ENCODE measurements at regions not wholly inside any gene's neighbourhood (a gene's known extent, or its start where the extent isn't known, plus 50 kb on each side); places are given as distances from the start of the nearest gene placed in this dataset.
"Not testable (repeated sequence)": the region's sequence is repeated elsewhere in the genome, so short reads cannot be mapped to it uniquely, and the experiment has no call there.

DNA sequence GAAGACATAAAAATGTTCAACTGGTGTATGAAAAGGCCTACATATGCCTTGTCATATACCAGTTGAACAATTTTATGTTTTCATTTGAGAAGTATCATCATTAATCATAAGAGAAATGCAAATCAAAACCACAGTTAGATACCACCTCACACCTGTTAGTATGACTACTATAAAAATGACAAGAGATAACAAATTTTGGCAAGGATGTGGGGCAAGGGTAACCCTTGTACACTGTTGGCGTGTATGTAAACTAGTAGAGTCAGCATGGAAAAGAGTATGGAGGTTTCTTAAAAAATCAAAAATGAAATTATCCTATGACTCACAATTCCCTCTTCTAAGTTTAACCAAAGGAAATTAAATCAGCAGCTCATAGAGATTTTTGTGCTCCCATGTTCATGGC is 250.4 kb upstream of the ST8SIA4 start:
- no peak for DNase-seq

DNA sequence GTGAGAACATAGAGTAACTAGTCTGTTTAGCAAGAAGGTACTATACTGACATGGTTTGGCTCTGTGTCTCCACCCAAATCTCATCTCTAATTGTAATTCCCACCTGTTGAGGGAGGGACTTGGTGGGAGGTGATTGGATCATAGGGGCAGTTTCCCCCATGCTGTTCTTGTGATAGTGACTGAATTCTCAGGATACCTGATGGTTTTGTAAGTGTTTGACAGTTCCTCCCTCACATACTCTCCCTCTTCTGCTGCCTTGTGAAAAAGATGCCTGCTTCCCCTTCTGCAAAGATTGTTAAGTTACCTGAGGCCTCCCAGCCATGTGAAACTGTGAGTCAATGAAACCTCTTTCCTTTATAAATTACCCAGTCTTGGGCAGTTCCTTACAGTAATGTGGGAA is 240.4 kb upstream of the ST8SIA4 start:
- no peak for DNase-seq

DNA sequence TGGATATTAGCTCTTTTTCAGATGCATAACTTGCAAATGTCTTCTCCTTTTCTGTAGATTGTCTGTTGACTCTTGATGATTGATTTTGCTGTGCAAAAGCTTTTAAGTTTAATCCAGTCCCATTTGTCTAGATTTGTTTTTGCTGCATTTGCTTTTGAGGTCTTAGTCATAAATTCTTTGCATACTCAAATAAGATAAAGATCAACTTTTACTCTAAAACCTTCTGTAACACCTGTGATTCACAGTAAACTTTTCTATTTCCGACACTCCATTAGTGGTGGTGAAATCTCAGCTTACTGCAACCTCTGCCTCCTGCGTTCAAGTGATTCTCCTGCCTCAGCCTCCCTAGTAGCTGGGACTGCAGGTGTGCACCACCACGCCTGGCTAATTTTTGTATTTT is 239.0 kb upstream of the ST8SIA4 start:
- DNase-seq = no peak

DNA sequence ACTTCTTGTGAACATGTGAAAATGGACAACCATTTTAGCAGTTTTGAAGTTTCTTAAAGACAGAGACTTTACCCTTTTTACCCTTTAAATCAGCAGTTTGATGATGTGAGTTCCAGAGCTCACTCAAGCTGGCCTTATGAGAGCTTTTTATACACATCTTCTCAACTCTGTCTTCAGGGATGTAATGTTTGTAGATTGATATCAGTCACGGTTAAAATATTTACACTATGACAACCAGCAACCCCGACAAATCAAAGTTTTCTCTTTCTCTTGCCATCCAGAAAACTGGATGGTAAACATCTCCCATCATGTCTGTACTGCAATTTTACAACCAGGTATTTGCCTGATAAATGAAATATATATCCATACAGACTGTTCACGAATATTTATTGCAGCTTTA is 233.4 kb upstream of the ST8SIA4 start:
- DNase-seq = no peak

DNA sequence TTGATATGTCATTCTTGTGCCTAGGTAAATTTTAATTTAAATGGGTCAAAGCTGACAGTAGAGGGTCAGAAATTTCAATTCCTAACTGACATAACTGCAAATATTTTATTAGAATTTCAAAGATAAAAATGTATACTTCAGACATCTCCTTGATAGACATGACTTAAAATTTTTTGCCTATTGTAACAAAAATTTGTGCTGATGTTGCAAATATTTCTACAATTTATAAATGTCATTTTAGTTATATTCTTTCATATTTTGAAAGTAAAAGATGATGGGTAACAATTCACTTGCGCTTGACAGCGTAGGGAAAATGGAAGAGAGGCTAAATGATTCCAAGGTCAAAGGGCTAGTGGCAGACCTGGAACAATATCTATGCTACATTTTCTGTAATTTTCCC is 220.3 kb upstream of the ST8SIA4 start:
- no peak for DNase-seq

DNA sequence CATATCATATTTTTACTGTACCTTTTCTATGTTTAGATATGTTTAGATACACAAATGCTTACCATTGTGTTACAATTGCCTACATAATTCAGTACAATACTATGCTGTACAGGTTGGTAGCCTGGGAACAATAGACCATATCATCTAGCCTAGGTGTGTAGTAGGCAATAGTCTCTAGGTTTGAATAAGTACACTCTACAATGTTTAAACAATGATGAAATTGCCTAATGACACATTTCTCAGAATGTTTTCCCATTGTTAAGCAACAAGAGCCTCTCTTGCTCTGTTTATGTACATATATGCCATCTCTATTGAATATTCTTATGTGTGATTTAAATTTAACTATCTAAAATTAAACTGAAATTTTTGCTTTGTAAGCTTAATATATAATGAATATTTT is 209.6 kb upstream of the ST8SIA4 start:
- no peak for DNase-seq

DNA sequence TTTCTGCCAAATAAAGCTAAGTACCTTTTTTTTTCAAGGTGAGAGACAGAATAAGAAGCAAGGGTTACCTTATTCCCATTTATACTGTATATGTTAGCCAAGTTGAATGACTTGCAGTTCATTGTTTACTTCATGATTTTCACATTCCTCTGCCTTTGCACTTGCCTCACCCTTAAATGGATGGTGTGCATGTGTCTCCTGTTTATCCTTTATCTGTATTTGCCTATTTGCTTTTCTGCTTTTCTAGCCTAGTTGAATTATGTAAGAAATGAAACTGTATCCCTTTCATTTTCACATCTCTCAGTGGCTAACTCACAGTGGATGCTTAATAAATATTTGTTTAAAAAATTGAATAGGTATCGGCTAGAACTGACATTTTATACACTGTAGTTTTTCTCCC is 200.8 kb upstream of the ST8SIA4 start:
- no peak for DNase-seq

DNA sequence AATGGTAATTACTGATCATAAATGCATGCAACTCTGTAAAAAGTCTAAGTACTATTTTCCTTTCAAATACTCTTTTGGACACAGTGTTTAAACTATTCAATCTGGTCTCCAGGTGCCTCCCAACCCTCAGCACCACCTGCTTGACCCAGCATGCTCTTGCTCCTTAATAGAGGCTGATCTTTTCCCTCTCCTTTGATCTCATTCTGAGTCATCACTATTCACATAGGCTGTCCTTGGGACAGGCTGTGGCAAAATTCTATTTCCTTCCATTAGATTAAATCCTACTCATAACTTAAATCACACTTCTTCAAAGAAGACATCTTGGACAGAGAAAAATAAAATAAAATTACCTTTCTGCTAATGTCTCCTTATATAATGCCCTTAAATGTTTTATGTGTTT is 199.4 kb upstream of the ST8SIA4 start:
- DNase-seq = no peak

DNA sequence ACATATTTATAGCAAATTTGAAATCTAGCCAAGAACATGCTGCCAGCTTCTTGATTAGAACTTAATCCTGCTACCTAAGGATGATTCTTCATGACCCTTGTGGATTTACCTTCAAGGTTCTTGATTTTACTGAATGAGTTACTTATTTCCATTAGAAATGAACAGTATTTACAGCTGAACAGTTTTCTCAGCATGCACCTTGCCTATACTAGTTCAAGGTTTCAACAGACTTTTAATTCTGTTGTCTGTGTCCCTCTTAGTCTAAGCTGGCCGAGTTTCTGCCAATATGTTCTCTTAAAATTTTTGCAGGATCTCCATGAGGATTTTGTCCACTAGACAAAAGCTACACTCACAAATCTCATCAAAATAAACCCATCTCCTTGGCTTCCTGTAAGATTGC is 188.8 kb upstream of the ST8SIA4 start:
- no peak for DNase-seq

DNA sequence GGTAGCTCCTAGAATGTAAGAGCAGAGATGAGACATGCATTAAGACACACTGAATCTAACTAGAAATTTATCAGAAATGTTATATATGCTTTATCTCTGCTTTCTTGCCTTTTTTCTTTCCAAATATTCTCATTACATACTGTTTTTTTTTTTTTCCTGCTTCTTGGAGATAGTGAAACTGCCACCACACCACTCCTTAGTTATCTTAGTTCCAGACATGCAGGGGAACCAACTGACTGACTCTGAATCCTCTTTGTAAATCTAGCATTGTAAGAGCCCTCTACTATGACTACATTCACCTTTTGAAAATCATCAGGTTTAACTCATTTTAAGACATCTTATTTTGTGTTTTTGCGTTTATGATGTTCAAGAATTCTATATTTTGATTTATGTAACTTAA is 181.3 kb upstream of the ST8SIA4 start:
- no peak for DNase-seq

DNA sequence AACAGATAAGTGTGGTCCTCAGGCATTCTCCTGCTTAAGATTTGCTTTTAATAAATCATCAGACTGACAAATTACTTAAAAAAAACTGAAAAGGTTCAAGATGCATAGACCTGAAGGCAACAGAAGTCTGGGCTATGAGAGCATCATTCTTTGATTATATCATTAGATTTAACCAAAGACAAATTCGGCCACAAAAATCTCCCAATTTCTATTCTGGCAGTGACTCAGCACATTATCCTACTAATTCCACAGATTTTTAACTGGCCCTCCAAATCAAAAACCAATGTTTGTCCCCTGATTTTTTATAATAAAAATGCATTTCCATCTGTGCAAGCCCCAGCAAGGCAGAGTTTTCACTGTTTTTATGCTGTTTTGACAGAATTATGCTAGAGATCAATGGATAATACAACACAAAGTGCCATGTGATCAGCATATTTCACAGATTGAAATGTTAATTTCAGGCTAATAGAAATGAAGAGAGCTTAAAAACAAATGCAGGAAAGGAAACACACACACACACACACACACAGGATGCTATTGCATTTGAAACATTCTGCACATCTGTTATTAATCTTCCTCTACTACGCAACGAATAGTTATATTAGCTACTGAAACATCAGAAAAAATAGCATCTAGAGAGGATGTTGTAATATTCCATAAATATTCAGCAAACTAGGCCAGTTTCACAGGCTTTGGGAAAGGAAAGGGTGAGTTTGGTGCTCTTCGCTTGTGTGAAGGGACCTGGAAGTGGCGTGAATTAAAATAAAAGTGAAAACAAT is 177.6 kb upstream of the ST8SIA4 start:
- DNase-seq = no peak

DNA sequence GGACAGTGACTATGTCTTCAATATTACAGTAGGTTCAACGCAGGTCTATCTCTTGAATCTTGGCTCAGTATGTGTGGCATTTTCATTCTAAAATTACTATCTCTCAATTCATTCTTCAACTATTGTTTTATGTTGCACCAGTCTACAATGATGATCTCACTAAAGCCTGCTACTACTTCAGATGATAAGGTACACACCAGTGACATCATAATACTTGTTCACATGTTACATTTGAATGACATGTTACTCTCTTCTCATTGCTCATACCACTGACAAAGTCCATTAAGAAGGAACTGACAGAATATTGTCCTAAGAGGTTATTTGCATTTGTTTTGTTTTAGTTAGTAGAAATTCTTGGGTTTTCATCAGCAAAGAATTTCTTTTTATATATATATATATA is 165.2 kb upstream of the ST8SIA4 start:
- DNase-seq = no peak

DNA sequence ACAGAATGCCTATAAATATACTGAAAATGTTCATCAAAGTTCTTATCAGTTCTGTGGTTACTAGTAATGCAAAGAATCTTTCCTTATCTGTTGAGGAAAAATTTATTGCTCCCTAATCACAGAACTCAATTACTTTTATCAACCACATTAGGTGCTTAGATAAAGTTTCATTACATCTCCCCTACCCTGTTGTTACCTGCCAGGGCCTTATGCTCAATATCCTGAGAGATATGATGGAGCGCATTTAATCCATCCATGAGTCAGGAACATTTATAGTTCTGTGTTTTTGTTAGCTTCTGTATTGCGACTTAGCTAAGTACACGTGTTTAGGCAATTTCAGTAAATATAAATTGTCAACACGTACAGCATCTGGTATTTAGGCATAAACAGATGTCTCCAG is 164.3 kb upstream of the ST8SIA4 start:
- DNase-seq = no peak

DNA sequence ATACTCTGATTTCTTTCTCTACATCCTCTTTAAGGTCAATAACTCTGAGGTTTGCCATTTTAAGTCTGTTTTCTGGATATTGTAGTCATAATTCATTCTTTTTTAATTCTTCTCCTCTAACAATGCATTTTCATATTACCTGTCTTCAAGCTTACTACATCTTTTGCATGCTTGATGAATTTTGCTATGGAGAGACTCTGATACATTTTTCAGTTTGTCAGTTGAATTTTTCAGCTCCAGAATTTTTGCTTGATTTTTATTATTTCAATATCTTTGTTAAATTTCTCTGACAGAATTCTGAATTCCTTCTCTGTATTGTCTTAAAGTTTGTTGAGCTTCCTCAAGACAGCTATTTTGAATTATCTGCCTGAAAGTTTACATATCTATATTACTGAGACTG is 159.8 kb upstream of the ST8SIA4 start:
- no peak for DNase-seq

DNA sequence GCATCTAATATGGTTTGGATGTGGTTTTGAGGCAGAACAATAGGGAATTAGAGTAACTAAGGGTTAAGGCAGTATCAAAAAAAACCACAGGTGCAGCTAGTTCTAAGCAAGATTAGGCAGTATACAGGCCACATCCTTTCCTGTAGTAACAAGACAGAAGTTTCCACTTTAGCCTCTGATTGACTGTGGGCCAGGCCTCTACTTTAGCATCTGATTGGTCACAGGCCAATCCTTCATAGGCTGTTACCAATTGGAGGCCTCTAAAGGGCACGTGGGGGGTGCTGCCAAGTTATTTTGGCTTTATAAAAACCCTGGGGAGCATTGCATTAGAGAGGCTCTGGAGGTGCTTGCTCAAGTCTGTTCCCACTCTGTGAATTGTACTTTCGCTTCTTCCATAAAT is 144.1 kb upstream of the ST8SIA4 start:
- DNase-seq = peak; percentile 3

DNA sequence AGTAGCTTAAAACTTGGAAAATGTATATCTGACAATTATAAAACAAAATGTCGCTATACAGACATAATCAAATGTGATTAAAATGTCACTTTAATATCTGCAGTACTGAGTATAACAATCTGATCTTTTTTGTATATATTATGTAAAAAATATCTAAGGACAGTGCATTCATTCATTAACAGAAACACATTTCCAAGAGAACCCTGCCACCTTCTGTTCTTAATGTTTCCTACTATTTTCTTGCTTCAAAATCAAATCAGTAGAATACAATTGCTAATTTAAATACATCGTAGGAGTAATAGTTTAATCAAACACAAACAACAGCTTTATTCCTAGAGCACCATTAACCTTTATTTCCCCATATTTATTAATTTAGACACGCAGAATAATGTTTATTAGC is 142.6 kb upstream of the ST8SIA4 start:
- peak; percentile 8 for DNase-seq

DNA sequence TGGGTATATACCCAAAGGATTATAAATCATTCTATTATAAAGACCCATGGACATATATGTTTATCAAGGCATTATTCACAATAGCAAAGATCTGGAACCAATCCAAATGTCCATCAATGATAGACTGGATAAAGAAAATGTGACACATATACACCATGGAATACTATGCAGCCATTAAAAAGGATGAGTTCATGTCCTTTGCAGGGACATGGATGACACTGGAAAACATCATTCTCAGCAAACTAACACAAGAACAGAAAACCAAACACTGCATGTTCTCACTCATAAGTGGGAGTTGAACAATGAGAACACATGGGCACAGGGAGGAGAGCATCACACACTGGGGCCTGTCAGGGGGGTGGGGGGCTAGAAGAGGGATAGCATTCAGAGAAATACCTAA is 136.9 kb upstream of the ST8SIA4 start:
- DNase-seq = not testable (repeated sequence)

DNA sequence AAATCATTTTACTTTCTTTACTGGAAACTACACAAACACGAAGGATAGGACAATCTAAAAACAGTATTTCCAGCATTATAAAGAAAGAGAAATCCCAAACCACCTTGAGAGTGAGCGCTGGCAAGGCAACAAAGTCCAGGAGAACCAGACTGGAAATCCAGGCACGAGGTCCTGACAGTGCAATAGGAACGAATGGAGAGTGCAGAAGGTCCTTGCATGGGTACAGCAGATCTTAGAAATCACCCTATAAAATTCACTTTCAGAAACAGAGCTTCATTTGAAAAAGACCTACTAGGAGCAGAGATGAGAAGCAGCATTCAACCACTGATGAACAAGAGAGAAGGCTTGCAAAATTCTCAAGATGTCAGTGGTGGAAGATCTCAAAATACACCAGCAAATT is 133.7 kb upstream of the ST8SIA4 start:
- DNase-seq = no peak

DNA sequence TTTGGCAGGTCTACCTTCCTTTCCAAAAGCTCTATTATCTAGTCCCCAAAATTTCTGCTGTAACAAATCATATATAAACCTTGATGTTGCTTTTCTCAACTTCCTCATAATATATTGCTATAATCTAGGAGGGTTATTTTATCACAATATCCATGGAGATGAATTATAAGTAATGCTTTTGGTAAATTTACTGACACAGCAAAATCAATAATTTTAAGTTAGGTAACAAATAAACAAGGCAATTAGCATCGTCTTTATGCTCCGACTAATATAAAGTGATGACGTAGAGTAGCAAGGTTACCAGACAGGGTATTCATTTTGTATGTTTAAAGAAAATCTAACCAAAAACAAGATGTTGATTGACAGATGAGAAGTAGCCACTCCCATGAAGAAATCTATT is 132.3 kb upstream of the ST8SIA4 start:
- no peak for DNase-seq

DNA sequence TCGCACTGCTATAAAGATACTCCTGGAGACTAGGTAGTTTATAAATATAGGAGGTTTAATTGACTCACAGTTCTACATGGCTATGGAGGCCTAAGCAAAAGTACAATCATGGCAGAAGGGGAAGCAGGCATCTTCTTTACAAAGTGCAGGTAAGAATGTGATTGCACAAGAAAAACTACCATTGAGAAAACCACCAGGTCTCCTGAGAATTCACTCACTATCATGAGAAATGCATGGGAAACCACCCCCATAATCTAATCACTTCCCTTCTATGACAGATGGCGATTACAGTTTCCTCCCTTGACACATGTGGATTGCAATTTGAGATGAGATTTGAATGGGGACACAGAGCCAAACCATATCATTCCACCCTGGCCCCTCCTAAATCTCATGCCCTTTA is 121.2 kb upstream of the ST8SIA4 start:
- no peak for DNase-seq

DNA sequence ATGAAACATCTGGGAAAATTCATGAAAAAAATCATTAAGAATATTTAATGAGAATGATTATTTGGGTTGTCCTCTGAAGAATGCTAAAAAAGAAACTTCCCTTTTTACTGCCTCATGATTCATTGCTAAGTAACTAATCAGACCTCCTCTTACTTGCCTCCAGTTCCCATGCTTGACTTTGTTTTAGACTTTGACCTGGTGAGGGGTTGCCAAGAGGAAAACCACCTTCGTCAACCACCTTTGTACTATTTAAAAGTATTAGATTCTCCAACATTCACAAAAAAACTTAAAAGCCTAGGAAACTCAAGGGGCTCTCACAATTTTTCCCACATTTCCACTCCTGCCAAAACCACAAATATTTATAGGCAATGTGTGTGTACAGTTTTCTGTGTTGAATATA is 115.2 kb upstream of the ST8SIA4 start:
- DNase-seq = no peak

DNA sequence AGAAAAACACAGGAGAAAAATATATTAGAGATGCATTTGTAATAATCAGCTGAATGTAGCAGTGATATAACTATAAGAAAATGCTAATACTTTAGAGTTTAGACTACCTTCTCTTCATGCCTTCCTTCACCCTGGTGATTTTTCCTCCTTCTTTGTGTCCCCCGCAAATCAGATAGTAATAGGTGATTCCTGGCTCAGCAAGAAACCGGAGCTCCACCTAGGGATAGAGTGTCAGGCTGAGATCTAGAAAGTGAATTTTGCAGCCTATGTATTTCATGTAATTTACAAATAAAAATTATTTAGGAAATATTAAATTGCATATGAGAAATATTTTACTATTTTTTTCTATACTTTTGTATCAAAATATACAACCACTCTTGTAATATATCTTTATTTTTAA is 109.8 kb upstream of the ST8SIA4 start:
- no peak for DNase-seq

DNA sequence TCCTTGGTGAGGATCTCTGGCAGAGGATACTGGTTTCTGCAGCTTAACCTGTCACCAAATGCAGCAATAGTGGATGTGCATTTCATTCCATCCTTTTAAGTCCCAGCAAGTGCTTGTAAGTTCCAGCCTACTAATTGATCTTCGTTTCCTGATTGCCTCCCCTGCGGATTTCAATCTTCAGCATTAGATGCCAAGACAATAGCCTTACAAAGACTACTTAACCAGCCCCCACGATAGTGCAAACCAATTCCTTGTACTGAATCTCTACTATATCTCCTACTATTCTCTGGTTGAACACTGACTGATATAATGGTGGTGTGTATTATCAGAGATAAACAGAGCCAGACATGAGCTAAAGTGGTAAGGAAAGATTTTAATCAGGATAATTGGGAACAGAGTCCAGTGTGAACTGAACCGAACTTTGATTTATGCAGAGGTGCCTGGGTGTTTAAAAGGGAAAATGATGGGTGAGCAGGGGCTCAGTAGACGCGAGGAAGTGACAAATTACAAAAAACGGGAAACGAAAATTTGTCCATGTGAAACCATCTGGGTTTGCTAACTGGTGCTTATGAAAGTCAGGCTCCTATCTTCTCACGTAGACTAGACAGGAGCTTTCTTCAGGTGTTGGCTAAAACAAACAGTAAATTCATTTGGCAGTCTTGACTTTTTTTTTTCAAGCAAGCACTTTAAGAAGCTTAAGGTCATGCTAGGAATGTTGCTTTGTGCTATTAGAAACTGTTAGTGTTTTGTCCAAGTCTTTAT is 106.9 kb upstream of the ST8SIA4 start:
- no peak for DNase-seq

DNA sequence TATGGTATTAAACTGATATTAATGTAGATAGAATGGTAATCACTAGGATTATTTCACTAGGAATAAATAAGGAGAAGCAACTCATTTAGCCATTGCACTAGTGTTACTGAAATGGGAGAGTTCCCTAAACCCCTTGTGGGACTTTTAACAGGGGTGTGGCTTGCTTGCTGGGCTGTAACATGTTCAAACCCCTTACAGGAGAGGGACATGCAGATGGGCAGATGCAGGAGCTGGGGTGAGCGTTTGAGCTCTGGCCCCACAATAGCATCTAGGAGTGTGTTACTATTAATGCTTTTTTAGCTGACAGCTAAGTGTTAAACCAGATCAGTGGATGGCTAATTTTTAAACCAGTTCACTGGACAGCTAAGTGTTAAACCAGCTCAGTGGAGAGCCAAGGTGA is 89.3 kb upstream of the ST8SIA4 start:
- no peak for DNase-seq

DNA sequence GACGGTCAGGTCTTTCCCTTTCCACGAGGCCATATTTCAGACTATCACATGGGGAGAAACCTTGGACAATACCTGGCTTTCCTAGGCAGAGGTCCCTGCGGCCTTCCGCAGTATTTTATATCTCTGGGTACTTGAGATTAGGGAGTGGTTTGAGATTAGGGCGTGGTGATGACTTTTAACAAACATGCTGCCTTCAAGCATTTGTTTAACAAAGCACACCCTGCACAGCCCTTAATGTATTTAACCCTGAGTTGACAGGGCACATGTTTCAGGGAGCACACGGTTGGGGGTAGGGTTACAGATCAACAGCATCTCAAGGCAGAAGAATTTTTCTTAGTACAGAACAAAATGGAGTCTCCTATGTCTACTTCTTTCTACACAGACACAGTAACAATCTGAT is 80.5 kb upstream of the ST8SIA4 start:
- DNase-seq = not testable (repeated sequence)

Measured in activated CD4-positive, alpha-beta T cell treated with anti-CD3 and anti-CD28 coated beads, Interleukin-10, Interleukin-2, amounts not matched to agents 100 ng/mL and 50 ng/mL, durations not matched to agents 16 hours and 8 hours (primary cell).